IMR-90 (cell line): ENCODE measurements at regions not wholly inside any gene's neighbourhood (a gene's known extent, or its start where the extent isn't known, plus 50 kb on each side); places are given as distances from the start of the nearest gene placed in this dataset.

Experiments
- CEBPB ChIP-seq: IDR thresholded peaks from 2 replicates; pipeline ENCODE4 v1.6.1; 2012; ENCODE audit warnings: low read depth, low read length, improper control_type of control experiment
- CTCF ChIP-seq: conservative IDR thresholded peaks from 2 replicates; pipeline ENCODE4 v1.5.1; 2012; ENCODE audit warnings: mild to moderate bottlenecking, low read depth, low read length, improper control_type of control experiment
- FOS ChIP-seq: fragments of 150-350 bp; IDR thresholded peaks from 2 replicates; pipeline ENCODE4 v1.6.1; 2016; ENCODE audit warnings: low read depth, low read length
- MAFK ChIP-seq: IDR thresholded peaks from 2 replicates; pipeline ENCODE4 v1.6.1; 2012; ENCODE audit warnings: low read depth, low read length, improper control_type of control experiment
- MXI1 ChIP-seq: IDR thresholded peaks from 2 replicates; pipeline ENCODE4 v1.6.1; 2012; ENCODE audit warnings: low read depth, mild to moderate bottlenecking, low read length, moderate library complexity, borderline replicate concordance
- POLR2A ChIP-seq: IDR thresholded peaks from 2 replicates; pipeline ENCODE4 v1.6.1; 2012; ENCODE audit warnings: mild to moderate bottlenecking, low read depth, low read length
- RAD21 ChIP-seq: IDR thresholded peaks from 2 replicates; pipeline ENCODE4 v1.6.1; 2012; ENCODE audit warnings: low read length, improper control_type of control experiment
- RCOR1 ChIP-seq: IDR thresholded peaks from 2 replicates; pipeline ENCODE4 v1.6.1; 2012; ENCODE audit warnings: mild to moderate bottlenecking, low read length, improper control_type of control experiment; ENCODE audit not compliant: insufficient replicate concordance
- RFX5 ChIP-seq: IDR thresholded peaks from 2 replicates; pipeline ENCODE4 v1.8.0; 2012; ENCODE audit warnings: low read depth, mild to moderate bottlenecking, low read length, moderate library complexity
- SMC3 ChIP-seq: fragments of 150-350 bp; IDR thresholded peaks from 2 replicates; pipeline ENCODE4 v1.6.1; 2016; ENCODE audit warnings: low read depth, mild to moderate bottlenecking, antibody characterized with exemption, low read length, moderate library complexity

GRCh38 chr2:19649785-19650380, 251.9 kb downstream of the TTC32 start:
- TF ChIP-seq CTCF (no peak), CEBPB (peak; percentile 98), RAD21 (no peak), MXI1 (no peak), POLR2A (no peak), RFX5 (no peak), FOS (peak; percentile 91), MAFK (peak; percentile 46; the same call in 1 of the 2 replicates), SMC3 (no peak), RCOR1 (no peak)
